Testis (tissue), 2 donors: ENCODE measurements at regions not wholly inside any gene's neighbourhood (a gene's known extent, or its start where the extent isn't known, plus 50 kb on each side); places are given as distances from the start of the nearest gene placed in this dataset.

Experiments used
- CTCF ChIP-seq, 3 experiments: fragments of 450-650 bp in 2 of 3; fragments of 200-600 bp in 1 of 3; sonication (generic) in 1 of 3; IDR thresholded peaks; one replicate each; pipeline ENCODE4 v1.5.1; 2016 to 2019; ENCODE audit warnings: antibody characterized with exemption in 3 of 3, mild to moderate bottlenecking in 2 of 3, moderate library complexity in 1 of 3
- POLR2A ChIP-seq: fragments of 450-650 bp; IDR thresholded peaks from one replicate; pipeline ENCODE4 v1.6.1; 2017; ENCODE audit warnings: antibody characterized with exemption, mild to moderate bottlenecking, moderate library complexity

- TF ChIP-seq CTCF (IDR thresholded peaks at IDR 0.05) (no peak), POLR2A (no peak)
Observed at GRCh38 chr22:27302501-27302900, 499.1 kb downstream of the MN1 start.
